Cardiac fibroblast (primary cell): ENCODE measurements at regions not wholly inside any gene's neighbourhood (a gene's known extent, or its start where the extent isn't known, plus 50 kb on each side); places are given as distances from the start of the nearest gene placed in this dataset.
A peak's percentile ranks its signal among the peaks of the same experiment; 100 is the strongest.
"Not testable (repeated sequence)": the region's sequence is repeated elsewhere in the genome, so short reads cannot be mapped to it uniquely, and the experiment has no call there.

Experiments
- DNase-seq, 2 donors: peaks; one replicate each; pipeline versions ENCODE4 v3.0.0 to v3.0.0-alpha.2; 2010; ENCODE audit warnings: low read depth in 2 of 2
- H3K4me3 ChIP-seq, 2 donors: replicated peaks in 1 of 2; 1 replicate in 1 of 2; 2 replicates in 1 of 2; pipeline ENCODE4 v1.5.1; 2011; ENCODE audit warnings: low read depth in 2 of 2, low read length in 2 of 2, mild to moderate bottlenecking in 2 of 2, moderate library complexity in 1 of 2

GRCh38 chr22:15821088-15821487 is 131.3 kb downstream of the POTEH start:
- not testable (repeated sequence) for H3K4me3 ChIP-seq, DNase-seq

- not testable (repeated sequence) for H3K4me3 ChIP-seq, DNase-seq
Observed at GRCh38 chr22:15822001-15822400, 132.2 kb downstream of the POTEH start.

GRCh38 chr22:15823178-15823577 is 133.4 kb downstream of the POTEH start:
- not testable (repeated sequence) for DNase-seq

GRCh38 chr22:15832235-15832634 is 142.4 kb downstream of the POTEH start:
- DNase-seq: peak in 1 of 2 donors; percentile 0
- H3K4me3 ChIP-seq: not testable (repeated sequence)

More at GRCh38 chr22:15823178-15823577, 133.4 kb downstream of the POTEH start:
- H3K4me3 ChIP-seq: not testable (repeated sequence)

GRCh38 chr22:15835729-15836128 is 145.9 kb downstream of the POTEH start:
- not testable (repeated sequence) for H3K4me3 ChIP-seq, DNase-seq

GRCh38 chr22:15849772-15850171 is 159.9 kb downstream of the POTEH start:
- DNase-seq, H3K4me3 ChIP-seq: not testable (repeated sequence)

GRCh38 chr22:15853716-15854373 is 164.0 kb downstream of the POTEH start:
- not testable (repeated sequence) for DNase-seq, H3K4me3 ChIP-seq

- DNase-seq, H3K4me3 ChIP-seq: not testable (repeated sequence)
Observed at GRCh38 chr22:15854421-15854820, 164.6 kb downstream of the POTEH start.

- not testable (repeated sequence) for H3K4me3 ChIP-seq, DNase-seq
Observed at GRCh38 chr22:15854978-15855377, 165.2 kb downstream of the POTEH start.

GRCh38 chr22:15880926-15881325 is 191.1 kb downstream of the POTEH start:
- not testable (repeated sequence) for DNase-seq, H3K4me3 ChIP-seq

GRCh38 chr22:15904326-15904725 is 214.5 kb downstream of the POTEH start:
- not testable (repeated sequence) for DNase-seq, H3K4me3 ChIP-seq

- not testable (repeated sequence) for H3K4me3 ChIP-seq, DNase-seq
Observed at GRCh38 chr22:15911704-15912103, 221.9 kb downstream of the POTEH start.

- H3K4me3 ChIP-seq, DNase-seq: not testable (repeated sequence)
Observed at GRCh38 chr22:15919120-15919519, 229.3 kb downstream of the POTEH start.

GRCh38 chr22:15920941-15921340 is 231.1 kb downstream of the POTEH start:
- not testable (repeated sequence) for H3K4me3 ChIP-seq, DNase-seq

GRCh38 chr22:15922132-15922531 is 232.3 kb downstream of the POTEH start:
- not testable (repeated sequence) for DNase-seq, H3K4me3 ChIP-seq

- not testable (repeated sequence) for H3K4me3 ChIP-seq, DNase-seq
Observed at GRCh38 chr22:15922666-15923065, 232.8 kb downstream of the POTEH start.

GRCh38 chr22:15924820-15925219 is 235.0 kb downstream of the POTEH start:
- not testable (repeated sequence) for H3K4me3 ChIP-seq, DNase-seq

- DNase-seq, H3K4me3 ChIP-seq: not testable (repeated sequence)
Observed at GRCh38 chr22:15927172-15927571, 237.3 kb downstream of the POTEH start.
